ENCODE measurements at regions not wholly inside any gene's neighbourhood (a gene's known extent, or its start where the extent isn't known, plus 50 kb on each side); places are given as distances from the start of the nearest gene placed in this dataset.
"Not testable (repeated sequence)": the region's sequence is repeated elsewhere in the genome, so short reads cannot be mapped to it uniquely, and the experiment has no call there.

DNA sequence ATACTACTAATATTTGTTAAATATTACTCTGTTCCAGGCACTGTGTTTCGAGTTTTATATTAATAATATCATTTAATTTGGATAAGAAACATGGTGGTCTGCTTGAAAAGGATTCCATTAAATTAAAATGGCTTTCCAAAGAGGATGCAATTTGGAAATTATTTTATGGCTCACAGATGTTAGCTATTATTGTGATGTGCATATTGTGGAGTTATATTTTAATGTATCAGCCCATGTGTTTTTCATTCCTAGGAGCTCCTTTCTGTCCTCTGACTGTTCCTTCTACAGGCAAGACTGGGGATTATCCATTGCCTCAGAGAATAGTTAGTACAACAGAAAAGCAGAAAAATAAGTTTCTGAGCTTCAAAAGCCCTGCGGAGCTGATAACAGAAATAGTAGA, 376.7 kb upstream of the PDZRN3 start:
- no peak overlapping the region for H3K4me3 ChIP-seq (ENCODE audit: insufficient read depth, low read length)
- no peaks in the 10 kb centered on the region for H3K9me3 ChIP-seq (ENCODE audit: low read depth, low read length)
- H3K4me1 ChIP-seq (ENCODE audit: insufficient read depth, low read length): peaks cover 10% of the 10 kb centered on the region
- no peak overlapping the region for H2AFZ ChIP-seq (ENCODE audit: low read length)
- H3K27ac ChIP-seq (ENCODE audit: low read depth, low read length): no peak overlapping the region
- DNase-seq (ENCODE audit: insufficient read length, low spot score, missing footprints): no peak
- H3K4me2 ChIP-seq (ENCODE audit: insufficient read depth, low read length): no peak overlapping the region
- H3K36me3 ChIP-seq (ENCODE audit: insufficient read depth, low read length): no peaks in the 10 kb centered on the region
- H3K27me3 ChIP-seq (ENCODE audit: insufficient read depth, low read length): no peaks in the 10 kb centered on the region
- TF ChIP-seq, protein P1, sequence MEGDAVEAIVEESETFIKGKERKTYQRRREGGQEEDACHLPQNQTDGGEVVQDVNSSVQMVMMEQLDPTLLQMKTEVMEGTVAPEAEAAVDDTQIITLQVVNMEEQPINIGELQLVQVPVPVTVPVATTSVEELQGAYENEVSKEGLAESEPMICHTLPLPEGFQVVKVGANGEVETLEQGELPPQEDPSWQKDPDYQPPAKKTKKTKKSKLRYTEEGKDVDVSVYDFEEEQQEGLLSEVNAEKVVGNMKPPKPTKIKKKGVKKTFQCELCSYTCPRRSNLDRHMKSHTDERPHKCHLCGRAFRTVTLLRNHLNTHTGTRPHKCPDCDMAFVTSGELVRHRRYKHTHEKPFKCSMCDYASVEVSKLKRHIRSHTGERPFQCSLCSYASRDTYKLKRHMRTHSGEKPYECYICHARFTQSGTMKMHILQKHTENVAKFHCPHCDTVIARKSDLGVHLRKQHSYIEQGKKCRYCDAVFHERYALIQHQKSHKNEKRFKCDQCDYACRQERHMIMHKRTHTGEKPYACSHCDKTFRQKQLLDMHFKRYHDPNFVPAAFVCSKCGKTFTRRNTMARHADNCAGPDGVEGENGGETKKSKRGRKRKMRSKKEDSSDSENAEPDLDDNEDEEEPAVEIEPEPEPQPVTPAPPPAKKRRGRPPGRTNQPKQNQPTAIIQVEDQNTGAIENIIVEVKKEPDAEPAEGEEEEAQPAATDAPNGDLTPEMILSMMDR (IDR thresholded peaks at IDR 0.05; ENCODE audit: extremely low read depth, low read depth, low read length): no peak
- no peaks in the 10 kb centered on the region for H3K79me2 ChIP-seq (ENCODE audit: insufficient read depth, low read length)
- no peaks in the 10 kb centered on the region for H4K20me1 ChIP-seq (ENCODE audit: insufficient read depth, low read length)

- Histone ChIP-seq H3K4me1 (ENCODE audit: insufficient read depth, low read length) (peaks cover 10% of the 10 kb centered on the region), H3K4me2 (ENCODE audit: insufficient read depth, low read length) (peak overlapping the region; percentile 59), H3K79me2 (ENCODE audit: insufficient read depth, low read length) (no peaks in the 10 kb centered on the region), H3K4me3 (ENCODE audit: insufficient read depth, low read length) (peak overlapping the region; percentile 48), H2AFZ (ENCODE audit: low read length) (peak overlapping the region; percentile 46), H3K9me3 (ENCODE audit: low read depth, low read length) (no peaks in the 10 kb centered on the region), H3K27me3 (ENCODE audit: insufficient read depth, low read length) (no peaks in the 10 kb centered on the region), H3K36me3 (ENCODE audit: insufficient read depth, low read length) (no peaks in the 10 kb centered on the region), H4K20me1 (ENCODE audit: insufficient read depth, low read length) (no peaks in the 10 kb centered on the region), H3K27ac (ENCODE audit: low read depth, low read length) (no peak overlapping the region)
- TF ChIP-seq, protein P1 (IDR thresholded peaks at IDR 0.05; ENCODE audit: extremely low read depth, low read depth, low read length): no peak
- DNase-seq (ENCODE audit: insufficient read length, low spot score, missing footprints): peak; percentile 32
Observed at GRCh38 chr3:74000725-74001124, 376.0 kb upstream of the PDZRN3 start.

DNA sequence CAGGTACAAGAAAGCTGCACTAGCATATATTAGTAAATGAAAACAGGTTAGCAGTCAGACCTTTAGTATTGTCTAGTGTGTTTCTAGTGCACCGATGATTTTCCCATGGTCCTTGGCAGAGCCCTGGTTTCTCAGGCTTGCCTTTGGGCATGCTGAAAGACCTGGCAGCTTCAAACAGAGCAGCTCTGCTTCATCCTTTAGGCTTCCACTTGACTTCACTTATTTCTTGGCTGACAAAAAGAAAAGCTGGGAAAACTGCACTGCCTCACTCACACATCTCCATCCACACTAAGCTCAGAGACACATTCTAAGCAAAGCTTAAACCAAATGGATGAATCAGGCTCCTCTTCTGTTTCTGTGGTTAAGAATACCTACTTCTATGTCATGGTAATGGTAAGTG, 374.8 kb upstream of the PDZRN3 start:
- Histone ChIP-seq H2AFZ (ENCODE audit: low read length) (no peak overlapping the region), H3K9me3 (ENCODE audit: low read depth, low read length) (no peaks in the 10 kb centered on the region), H3K4me2 (ENCODE audit: insufficient read depth, low read length) (no peak overlapping the region), H3K4me1 (ENCODE audit: insufficient read depth, low read length) (peaks cover 10% of the 10 kb centered on the region), H3K27me3 (ENCODE audit: insufficient read depth, low read length) (no peaks in the 10 kb centered on the region), H3K36me3 (ENCODE audit: insufficient read depth, low read length) (no peaks in the 10 kb centered on the region), H4K20me1 (ENCODE audit: insufficient read depth, low read length) (no peaks in the 10 kb centered on the region), H3K79me2 (ENCODE audit: insufficient read depth, low read length) (no peaks in the 10 kb centered on the region), H3K27ac (ENCODE audit: low read depth, low read length) (no peak overlapping the region), H3K4me3 (ENCODE audit: insufficient read depth, low read length) (no peak overlapping the region)
- DNase-seq (ENCODE audit: insufficient read length, low spot score, missing footprints): no peak
- TF ChIP-seq, protein P1 (IDR thresholded peaks at IDR 0.05; ENCODE audit: extremely low read depth, low read depth, low read length): no peak

DNA sequence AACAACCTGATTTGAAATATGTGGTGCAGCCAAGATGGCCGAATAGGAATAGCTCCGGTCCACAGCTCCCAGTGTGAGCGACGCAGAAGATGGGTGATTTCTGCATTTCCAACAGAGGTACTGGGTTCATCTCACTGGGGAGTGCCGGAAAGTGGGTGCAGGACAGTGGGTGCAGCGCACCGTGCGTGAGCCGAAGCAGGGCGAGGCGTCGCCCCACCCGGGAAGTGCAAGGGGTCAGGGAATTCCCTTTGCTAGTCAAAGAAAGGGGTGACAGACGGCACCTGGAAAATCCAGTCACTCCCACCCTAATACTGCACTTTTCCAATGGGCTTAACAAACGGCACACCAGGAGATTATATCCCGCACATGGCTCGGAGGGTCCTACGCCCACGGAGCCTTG, 365.9 kb upstream of the PDZRN3 start:
- H4K20me1 ChIP-seq (ENCODE audit: insufficient read depth, low read length); H3K4me1 ChIP-seq (ENCODE audit: insufficient read depth, low read length); H3K9me3 ChIP-seq (ENCODE audit: low read depth, low read length); H3K27ac ChIP-seq (ENCODE audit: low read depth, low read length); DNase-seq (ENCODE audit: insufficient read length, low spot score, missing footprints); H3K79me2 ChIP-seq (ENCODE audit: insufficient read depth, low read length); H3K4me2 ChIP-seq (ENCODE audit: insufficient read depth, low read length); H3K36me3 ChIP-seq (ENCODE audit: insufficient read depth, low read length); H3K4me3 ChIP-seq (ENCODE audit: insufficient read depth, low read length); H3K27me3 ChIP-seq (ENCODE audit: insufficient read depth, low read length); H2AFZ ChIP-seq (ENCODE audit: low read length): not testable (repeated sequence)

Data from osteoblast (primary cell).